Activated CD4-positive, alpha-beta memory T cell treated with anti-CD3 and anti-CD28 coated beads for 36 hours (primary cell): ENCODE measurements at regions not wholly inside any gene's neighbourhood (a gene's known extent, or its start where the extent isn't known, plus 50 kb on each side); places are given as distances from the start of the nearest gene placed in this dataset.

ENCODE experiments used
- CTCF ChIA-PET: fragments of 350-600 bp; sonication (Branson Sonifier 250); formaldehyde crosslinking; loops from one replicate; lab custom pipeline; 2021; ENCODE audit warnings: antibody characterized with exemption, inconsistent platforms; lab: Charles Lee
- POLR2A ChIA-PET: fragments of 350-600 bp; sonication (Branson Sonifier 250); formaldehyde crosslinking; loops from one replicate; lab custom pipeline; 2021; ENCODE audit warnings: antibody characterized with exemption; lab: Charles Lee
- DNase-seq: peaks from one replicate; pipeline ENCODE4 v3.0.0-alpha.2; 2020
- H3K27ac Mint-ChIP-seq: one replicate; pipeline ENCODE4 v1.8.0; 2021; ENCODE audit warnings: mixed read lengths
- H3K27me3 Mint-ChIP-seq: one replicate; pipeline ENCODE4 v1.8.0; 2021; ENCODE audit warnings: mixed read lengths
- H3K36me3 Mint-ChIP-seq: one replicate; pipeline ENCODE4 v1.8.0; 2021; ENCODE audit warnings: mixed read lengths
- H3K4me1 Mint-ChIP-seq: one replicate; pipeline ENCODE4 v1.8.0; 2021; ENCODE audit warnings: low read depth, mixed read lengths
- H3K4me3 Mint-ChIP-seq: one replicate; pipeline ENCODE4 v1.8.0; 2021; ENCODE audit warnings: mild to moderate bottlenecking, mixed read lengths
- H3K9me3 Mint-ChIP-seq: one replicate; pipeline ENCODE4 v1.8.0; 2021; ENCODE audit warnings: mixed read lengths
- intact Hi-C: fragments of 100-400 bp; cut with micrococcal nuclease; formaldehyde crosslinking; loops from one replicate; pipeline ENCODE4 v1.15.1; 2023

- DNase-seq, result no peak
- intact Hi-C loops, result no loop called here
- no peaks in the 10 kb centered on the region for H3K36me3 Mint-ChIP-seq
- H3K9me3 Mint-ChIP-seq, result peaks cover 4% of the 10 kb centered on the region
- H3K27ac Mint-ChIP-seq, result no peak overlapping the region
- H3K27me3 Mint-ChIP-seq, result no peaks in the 10 kb centered on the region
- no peaks in the 10 kb centered on the region for H3K4me1 Mint-ChIP-seq
- POLR2A ChIA-PET, result no interaction called here
- CTCF ChIA-PET, result no interaction called here
- H3K4me3 Mint-ChIP-seq, result no peak overlapping the region
Measured at GRCh38 chr17:53942436-53942835, 119.7 kb downstream of the KIF2B start.

GRCh38 chr17:53942898-53943297 lies 120.2 kb downstream of the KIF2B start:
- ChIA-PET POLR2A (no interaction called here), CTCF (no interaction called here)
- no peaks in the 10 kb centered on the region for H3K36me3 Mint-ChIP-seq
- peaks cover 4% of the 10 kb centered on the region for H3K9me3 Mint-ChIP-seq
- no peak for DNase-seq
- H3K27ac Mint-ChIP-seq, result no peak overlapping the region
- intact Hi-C loops, result no loop called here
- no peaks in the 10 kb centered on the region for H3K4me1 Mint-ChIP-seq
- no peaks in the 10 kb centered on the region for H3K27me3 Mint-ChIP-seq
- no peak overlapping the region for H3K4me3 Mint-ChIP-seq

DNA sequence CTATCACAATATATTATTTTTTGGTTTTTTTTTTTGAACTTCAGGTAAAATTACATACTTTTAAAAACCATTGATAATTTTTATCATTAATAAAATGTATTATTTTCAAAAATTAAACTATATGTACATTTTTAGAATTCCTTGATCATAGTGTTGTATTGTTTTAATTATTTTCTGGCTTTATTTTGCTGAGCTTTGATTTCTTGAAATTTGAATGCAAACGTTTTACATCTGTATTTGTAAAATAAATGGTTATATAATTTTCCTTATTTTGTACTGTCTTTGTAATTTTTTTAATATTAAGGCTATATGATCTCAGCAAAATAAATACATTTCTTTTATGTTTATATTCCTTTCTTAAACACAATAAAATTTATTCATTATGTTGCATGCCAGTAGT lies 125.6 kb downstream of the KIF2B start:
- Mint-ChIP-seq H3K36me3 (no peaks in the 10 kb centered on the region), H3K27me3 (no peaks in the 10 kb centered on the region), H3K9me3 (peaks cover 34% of the 10 kb centered on the region), H3K4me3 (no peak overlapping the region), H3K4me1 (no peaks in the 10 kb centered on the region), H3K27ac (no peak overlapping the region)
- ChIA-PET POLR2A (no interaction called here), CTCF (no interaction called here)
- no peak for DNase-seq
- intact Hi-C loops, result no loop called here

DNA sequence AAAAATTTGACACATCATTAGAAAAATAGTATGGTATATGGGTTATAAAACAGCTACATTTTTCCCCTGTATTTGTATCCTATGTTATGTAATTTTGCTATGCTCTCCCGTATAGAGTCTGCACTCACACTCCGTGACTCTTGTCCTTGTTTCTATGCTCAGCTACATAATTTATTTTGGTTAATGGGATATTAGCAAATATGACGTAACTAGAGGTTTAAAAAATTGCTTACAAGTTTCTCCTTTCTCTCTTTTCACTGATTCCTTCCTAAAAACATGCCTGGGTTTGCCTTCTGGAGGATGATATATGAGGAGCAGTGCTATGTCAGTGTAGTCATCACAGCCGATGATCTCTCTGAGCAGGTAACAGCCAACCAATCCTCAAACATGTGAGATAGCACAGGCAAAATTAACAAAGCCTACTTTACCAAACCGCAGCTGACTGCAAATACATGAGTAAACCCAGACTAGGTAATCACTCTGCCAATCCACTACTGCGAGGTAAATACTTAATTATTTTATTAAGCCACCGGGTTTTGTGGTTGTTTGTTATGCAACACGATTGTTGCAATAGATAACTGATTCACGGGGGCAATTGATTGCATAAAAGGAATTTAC lies 126.9 kb downstream of the KIF2B start:
- H3K4me1 Mint-ChIP-seq, result no peaks in the 10 kb centered on the region
- POLR2A ChIA-PET, result no interaction called here
- H3K36me3 Mint-ChIP-seq, result no peaks in the 10 kb centered on the region
- no peak for DNase-seq
- no peaks in the 10 kb centered on the region for H3K27me3 Mint-ChIP-seq
- H3K4me3 Mint-ChIP-seq, result no peak overlapping the region
- intact Hi-C loops, result no loop called here
- CTCF ChIA-PET, result no interaction called here
- peaks cover 47% of the 10 kb centered on the region for H3K9me3 Mint-ChIP-seq
- H3K27ac Mint-ChIP-seq, result no peak overlapping the region

DNA sequence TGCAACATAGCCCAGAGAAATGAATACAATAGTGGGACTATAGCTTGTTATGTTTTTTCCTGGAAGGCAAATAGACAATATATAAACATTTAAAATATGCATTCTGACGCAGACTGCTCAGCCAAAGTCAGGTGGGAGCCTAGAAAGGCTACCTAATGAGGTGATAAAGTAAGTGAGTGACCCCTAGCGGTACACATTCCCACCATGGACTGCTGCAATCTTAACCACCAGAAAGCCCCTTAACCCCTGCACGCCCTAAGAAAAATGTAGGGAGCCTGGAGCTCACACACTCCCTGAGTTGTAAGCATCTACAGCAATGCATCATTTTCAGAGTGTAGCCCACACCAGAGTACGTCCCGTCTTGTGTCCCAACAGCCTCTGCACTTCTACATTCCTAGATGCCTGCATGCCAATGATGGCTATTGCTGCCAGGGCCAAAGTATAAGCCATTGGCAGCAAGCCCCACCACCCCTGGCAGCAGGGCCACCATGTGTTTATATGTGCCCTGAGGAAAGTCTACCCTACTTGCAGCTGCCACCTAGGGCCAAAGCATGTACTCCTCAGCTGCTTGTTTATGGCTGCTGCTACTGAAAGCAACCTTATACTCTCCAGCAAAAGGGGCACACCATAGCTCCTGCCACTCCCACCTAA lies 127.6 kb downstream of the KIF2B start:
- no peak overlapping the region for H3K4me3 Mint-ChIP-seq
- H3K9me3 Mint-ChIP-seq, result peaks cover 49% of the 10 kb centered on the region
- no peak overlapping the region for H3K27ac Mint-ChIP-seq
- H3K4me1 Mint-ChIP-seq, result no peaks in the 10 kb centered on the region
- CTCF ChIA-PET, result no interaction called here
- no peaks in the 10 kb centered on the region for H3K36me3 Mint-ChIP-seq
- POLR2A ChIA-PET, result no interaction called here
- no peaks in the 10 kb centered on the region for H3K27me3 Mint-ChIP-seq
- intact Hi-C loops, result no loop called here
- DNase-seq, result no peak

DNA sequence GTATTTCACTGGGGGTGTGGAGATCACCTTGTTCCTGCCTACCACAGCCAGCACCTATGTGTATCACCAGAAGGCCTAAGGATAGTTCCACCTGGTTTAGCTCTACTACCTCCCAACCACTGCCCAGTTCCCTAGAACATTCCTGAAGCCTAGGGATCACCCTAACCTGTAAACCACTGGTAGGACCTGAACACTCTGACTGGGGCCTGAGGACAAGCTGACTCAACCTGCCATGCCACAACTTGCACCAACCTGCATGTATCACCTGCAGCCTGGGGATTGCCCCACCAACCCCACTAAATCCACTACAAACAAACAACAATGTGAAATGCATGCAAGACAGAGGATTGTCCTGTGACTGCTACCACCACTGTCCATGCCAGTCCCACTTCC lies 128.1 kb downstream of the KIF2B start:
- Mint-ChIP-seq H3K27me3 (no peaks in the 10 kb centered on the region), H3K4me1 (no peaks in the 10 kb centered on the region), H3K27ac (no peak overlapping the region), H3K4me3 (no peak overlapping the region), H3K9me3 (peaks cover 54% of the 10 kb centered on the region), H3K36me3 (no peaks in the 10 kb centered on the region)
- POLR2A ChIA-PET, result no interaction called here
- CTCF ChIA-PET, result no interaction called here
- no peak for DNase-seq
- intact Hi-C loops, result no loop called here

DNA sequence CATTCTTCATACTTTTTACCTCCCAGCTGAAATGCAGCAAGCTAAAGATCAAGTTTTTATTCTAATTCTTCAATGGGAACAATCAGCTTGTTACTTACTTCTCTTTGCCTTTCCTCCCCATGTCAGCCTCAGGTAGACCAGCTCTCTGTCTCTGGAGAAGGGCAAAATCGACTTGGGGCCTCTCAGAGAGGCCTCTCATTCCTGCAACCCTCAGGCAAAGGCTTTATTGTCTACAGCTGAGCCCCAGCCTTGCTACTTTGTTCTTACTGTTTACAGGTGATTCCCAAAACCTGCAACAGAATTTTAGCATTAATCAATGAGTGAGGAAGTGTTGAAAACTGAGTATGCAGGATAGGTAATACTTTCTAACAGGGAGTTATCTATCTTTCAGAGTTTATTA lies 148.6 kb downstream of the KIF2B start:
- Mint-ChIP-seq H3K4me1 (no peaks in the 10 kb centered on the region), H3K27me3 (no peaks in the 10 kb centered on the region), H3K36me3 (no peaks in the 10 kb centered on the region), H3K27ac (no peak overlapping the region), H3K4me3 (no peak overlapping the region), H3K9me3 (peaks cover 10% of the 10 kb centered on the region)
- ChIA-PET CTCF (no interaction called here), POLR2A (no interaction called here)
- intact Hi-C loops, result no loop called here
- DNase-seq, result no peak

GRCh38 chr17:53979991-53980390 lies 157.3 kb downstream of the KIF2B start:
- CTCF ChIA-PET, result no interaction called here
- no peak overlapping the region for H3K27ac Mint-ChIP-seq
- H3K27me3 Mint-ChIP-seq, result no peaks in the 10 kb centered on the region
- H3K4me3 Mint-ChIP-seq, result no peak overlapping the region
- DNase-seq, result no peak
- POLR2A ChIA-PET, result no interaction called here
- H3K36me3 Mint-ChIP-seq, result no peaks in the 10 kb centered on the region
- intact Hi-C loops, result no loop called here
- H3K9me3 Mint-ChIP-seq, result peaks cover 4% of the 10 kb centered on the region
- no peaks in the 10 kb centered on the region for H3K4me1 Mint-ChIP-seq

DNA sequence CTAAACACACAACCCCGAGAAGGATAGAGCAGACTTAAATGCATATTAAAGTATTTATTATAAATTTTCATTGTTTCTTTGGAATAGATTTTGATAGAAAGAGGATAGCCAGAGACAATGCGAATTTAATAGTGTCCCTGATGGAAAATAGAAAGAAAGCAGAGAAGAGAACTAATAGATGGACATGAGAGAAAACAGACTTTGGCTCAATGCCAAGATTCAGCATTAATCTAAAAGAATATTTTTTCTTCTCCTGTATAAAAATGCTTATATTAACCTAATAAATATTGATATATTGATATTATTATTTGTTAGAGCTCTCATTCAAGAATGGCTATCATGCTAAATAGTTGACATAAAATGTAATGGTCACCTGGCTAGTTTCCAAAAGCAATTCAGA lies 173.4 kb downstream of the KIF2B start:
- intact Hi-C loops, result no loop called here
- no peak overlapping the region for H3K27ac Mint-ChIP-seq
- no peaks in the 10 kb centered on the region for H3K9me3 Mint-ChIP-seq
- no peaks in the 10 kb centered on the region for H3K27me3 Mint-ChIP-seq
- no peak for DNase-seq
- H3K36me3 Mint-ChIP-seq, result no peaks in the 10 kb centered on the region
- CTCF ChIA-PET, result no interaction called here
- H3K4me3 Mint-ChIP-seq, result no peak overlapping the region
- H3K4me1 Mint-ChIP-seq, result no peaks in the 10 kb centered on the region
- POLR2A ChIA-PET, result no interaction called here

GRCh38 chr17:53996890-53997289 lies 174.2 kb downstream of the KIF2B start:
- H3K4me3 Mint-ChIP-seq, result no peak overlapping the region
- H3K27ac Mint-ChIP-seq, result no peak overlapping the region
- DNase-seq, result no peak
- no peaks in the 10 kb centered on the region for H3K36me3 Mint-ChIP-seq
- no peaks in the 10 kb centered on the region for H3K4me1 Mint-ChIP-seq
- no peaks in the 10 kb centered on the region for H3K9me3 Mint-ChIP-seq
- POLR2A ChIA-PET, result no interaction called here
- no peaks in the 10 kb centered on the region for H3K27me3 Mint-ChIP-seq
- CTCF ChIA-PET, result no interaction called here
- intact Hi-C loops, result no loop called here

DNA sequence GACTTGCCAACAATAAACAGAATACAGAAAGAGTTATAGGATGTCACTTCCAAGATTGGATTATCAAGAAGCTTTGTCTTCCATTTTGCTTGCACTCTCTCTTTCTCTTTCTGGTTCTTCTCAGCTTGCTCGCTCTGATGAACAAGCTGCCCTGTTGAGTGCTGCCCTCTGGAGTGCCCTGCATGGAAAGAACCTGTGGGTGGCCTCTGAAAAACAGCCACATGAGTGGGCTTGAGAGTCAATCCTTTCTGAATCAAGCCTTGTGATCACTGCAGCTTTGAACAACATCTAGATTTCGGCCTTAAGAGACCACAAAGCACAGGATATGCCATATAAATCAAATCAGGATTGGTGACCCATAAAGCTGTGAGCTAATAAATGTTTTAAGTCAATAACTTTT lies 185.1 kb downstream of the KIF2B start:
- Mint-ChIP-seq H3K36me3 (no peaks in the 10 kb centered on the region), H3K9me3 (peaks cover 11% of the 10 kb centered on the region), H3K4me3 (no peak overlapping the region), H3K4me1 (no peaks in the 10 kb centered on the region), H3K27me3 (no peaks in the 10 kb centered on the region), H3K27ac (no peak overlapping the region)
- ChIA-PET POLR2A (no interaction called here), CTCF (no interaction called here)
- intact Hi-C loops, result no loop called here
- no peak for DNase-seq

DNA sequence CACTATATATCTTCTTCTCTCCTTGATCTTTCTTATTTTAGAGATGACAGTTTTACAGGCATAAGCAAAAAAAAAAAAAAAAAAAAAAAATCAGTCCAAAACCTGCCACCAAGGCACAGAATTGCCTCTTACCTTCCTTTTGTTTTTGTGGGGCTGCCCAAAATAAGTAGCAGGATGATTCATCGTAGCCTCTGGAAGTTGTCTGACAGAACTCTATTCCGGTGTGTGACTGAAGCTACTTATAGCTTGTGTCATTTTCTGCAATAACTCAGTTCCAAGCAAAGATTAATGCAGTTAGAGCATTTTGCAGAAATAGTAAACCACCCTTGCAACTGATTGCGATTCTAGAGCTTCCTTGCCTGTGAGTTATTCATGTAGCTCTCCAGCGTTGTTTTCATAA lies 186.8 kb downstream of the KIF2B start:
- Mint-ChIP-seq H3K27me3 (no peaks in the 10 kb centered on the region), H3K27ac (no peak overlapping the region), H3K4me3 (no peak overlapping the region), H3K9me3 (peaks cover 12% of the 10 kb centered on the region), H3K4me1 (no peaks in the 10 kb centered on the region), H3K36me3 (no peaks in the 10 kb centered on the region)
- ChIA-PET POLR2A (no interaction called here), CTCF (no interaction called here)
- intact Hi-C loops, result no loop called here
- no peak for DNase-seq

GRCh38 chr17:54013072-54013471 lies 190.3 kb downstream of the KIF2B start:
- no peak overlapping the region for H3K27ac Mint-ChIP-seq
- intact Hi-C loops, result no loop called here
- H3K27me3 Mint-ChIP-seq, result no peaks in the 10 kb centered on the region
- CTCF ChIA-PET, result no interaction called here
- H3K36me3 Mint-ChIP-seq, result no peaks in the 10 kb centered on the region
- peaks cover 13% of the 10 kb centered on the region for H3K9me3 Mint-ChIP-seq
- H3K4me3 Mint-ChIP-seq, result no peak overlapping the region
- DNase-seq, result no peak
- H3K4me1 Mint-ChIP-seq, result no peaks in the 10 kb centered on the region
- POLR2A ChIA-PET, result no interaction called here
